Hindlimb muscle (tissue), 1 donor: ENCODE measurements at regions not wholly inside any gene's neighbourhood (a gene's known extent, or its start where the extent isn't known, plus 50 kb on each side); places are given as distances from the start of the nearest gene placed in this dataset.

ENCODE experiments used
- DNase-seq: peaks from one replicate; pipeline ENCODE4 v3.0.0-alpha.2; 2013

GRCh38 chr10:31604646-31605170, 285.7 kb downstream of the ZEB1 start:
- no peak for DNase-seq

GRCh38 chr10:31604096-31604495, 285.1 kb downstream of the ZEB1 start:
- no peak for DNase-seq

- peak; percentile 94 for DNase-seq
These were observed 284.4 kb downstream of the ZEB1 start for GRCh38 chr10:31603235-31604087.

- peak; percentile 87 for DNase-seq
These were observed 283.7 kb downstream of the ZEB1 start for GRCh38 chr10:31602541-31603234.

- no peak for DNase-seq
These were observed 282.1 kb downstream of the ZEB1 start for GRCh38 chr10:31601136-31601535.

GRCh38 chr10:31599626-31600504, 280.8 kb downstream of the ZEB1 start:
- no peak for DNase-seq

- no peak for DNase-seq
These were observed 277.7 kb downstream of the ZEB1 start for GRCh38 chr10:31596765-31597164.

- no peak for DNase-seq
These were observed 277.0 kb downstream of the ZEB1 start for GRCh38 chr10:31595992-31596391.

GRCh38 chr10:31594347-31594873, 275.4 kb downstream of the ZEB1 start:
- DNase-seq = no peak

- DNase-seq = no peak
These were observed 274.1 kb downstream of the ZEB1 start for GRCh38 chr10:31593124-31593523.

- DNase-seq = no peak
These were observed 272.6 kb downstream of the ZEB1 start for GRCh38 chr10:31591569-31591968.

GRCh38 chr10:31590023-31590800, 271.2 kb downstream of the ZEB1 start:
- no peak for DNase-seq

- no peak for DNase-seq
These were observed 268.7 kb downstream of the ZEB1 start for GRCh38 chr10:31587691-31588090.

- no peak for DNase-seq
These were observed 268.0 kb downstream of the ZEB1 start for GRCh38 chr10:31586723-31587638.

- peak; percentile 82 for DNase-seq
These were observed 265.9 kb downstream of the ZEB1 start for GRCh38 chr10:31584876-31585275.

- DNase-seq = no peak
These were observed 265.1 kb downstream of the ZEB1 start for GRCh38 chr10:31584098-31584631.

- DNase-seq = peak; percentile 74
These were observed 264.3 kb downstream of the ZEB1 start for GRCh38 chr10:31583293-31583692.

GRCh38 chr10:31582365-31583052, 263.5 kb downstream of the ZEB1 start:
- no peak for DNase-seq

GRCh38 chr10:31581741-31582323, 262.8 kb downstream of the ZEB1 start:
- no peak for DNase-seq
